CD4-positive, alpha-beta T cell treated with Interleukin-21 for 1 hour (primary cell): ENCODE measurements at regions not wholly inside any gene's neighbourhood (a gene's known extent, or its start where the extent isn't known, plus 50 kb on each side); places are given as distances from the start of the nearest gene placed in this dataset.

Experiments
- DNase-seq: peaks from one replicate; pipeline ENCODE4 v3.0.0-alpha.2; 2020

- no peak for DNase-seq
Measured at GRCh38 chr12:30144777-30145683, 361.3 kb upstream of the TMTC1 start.

GRCh38 chr12:30142301-30142700 is 358.6 kb upstream of the TMTC1 start:
- DNase-seq: no peak

- DNase-seq: no peak
Measured at GRCh38 chr12:30138483-30138882, 354.7 kb upstream of the TMTC1 start.

DNA sequence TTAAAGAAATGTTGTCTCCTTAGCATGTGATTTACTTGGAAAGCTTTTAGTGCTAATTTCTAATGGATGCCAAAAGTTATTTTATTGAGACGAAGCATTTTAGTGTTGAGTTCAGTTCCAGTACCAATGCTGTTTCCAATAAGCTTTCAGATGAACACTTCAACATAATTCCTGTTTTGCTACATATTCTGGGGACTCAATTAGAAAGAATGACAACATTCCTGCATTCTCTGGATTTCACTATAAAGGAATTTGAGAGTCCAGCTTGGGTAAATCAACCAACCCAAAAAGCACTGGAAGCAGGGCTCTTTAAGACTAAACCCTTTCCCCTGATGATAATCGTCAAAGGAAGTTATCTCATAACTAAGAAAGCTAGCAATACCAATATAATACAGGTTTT is 353.0 kb upstream of the TMTC1 start:
- no peak for DNase-seq

DNA sequence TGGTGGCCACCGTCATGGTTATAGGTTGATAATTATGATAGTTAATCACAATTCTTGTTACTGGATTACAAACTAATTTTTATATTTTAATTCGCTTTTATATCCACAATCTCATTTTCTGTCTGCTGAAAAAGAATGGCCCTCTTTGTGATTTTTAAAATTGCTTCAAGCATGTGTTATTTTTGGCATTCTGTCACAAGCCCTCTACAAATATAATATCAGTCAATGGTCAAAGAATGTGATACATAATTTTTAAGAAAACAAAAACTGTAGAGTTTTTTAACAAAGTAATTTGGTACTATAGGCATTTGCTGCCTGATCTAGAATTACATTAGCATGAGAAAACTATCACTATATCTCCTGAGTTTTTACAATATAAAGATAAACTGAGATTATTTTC is 352.0 kb upstream of the TMTC1 start:
- DNase-seq: no peak

DNA sequence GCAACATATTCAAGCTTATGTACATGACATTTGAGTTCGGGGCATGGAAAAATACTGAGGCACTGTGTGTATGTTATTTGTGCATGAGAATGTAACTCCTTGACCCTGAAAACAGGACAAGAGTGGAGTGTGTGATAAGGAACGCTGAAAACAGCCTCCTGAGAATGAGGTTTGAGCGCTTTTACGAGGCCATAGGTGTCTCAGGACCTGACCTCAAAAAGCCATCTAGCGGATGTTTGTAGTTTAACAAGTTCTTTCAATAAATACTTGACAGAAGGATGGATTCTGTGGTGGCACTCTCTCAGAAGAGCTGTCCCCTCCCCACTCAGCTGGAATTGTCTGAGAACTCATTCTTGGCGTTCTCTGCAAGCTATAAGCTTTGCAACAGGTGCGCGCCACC is 350.5 kb upstream of the TMTC1 start:
- DNase-seq: no peak

DNA sequence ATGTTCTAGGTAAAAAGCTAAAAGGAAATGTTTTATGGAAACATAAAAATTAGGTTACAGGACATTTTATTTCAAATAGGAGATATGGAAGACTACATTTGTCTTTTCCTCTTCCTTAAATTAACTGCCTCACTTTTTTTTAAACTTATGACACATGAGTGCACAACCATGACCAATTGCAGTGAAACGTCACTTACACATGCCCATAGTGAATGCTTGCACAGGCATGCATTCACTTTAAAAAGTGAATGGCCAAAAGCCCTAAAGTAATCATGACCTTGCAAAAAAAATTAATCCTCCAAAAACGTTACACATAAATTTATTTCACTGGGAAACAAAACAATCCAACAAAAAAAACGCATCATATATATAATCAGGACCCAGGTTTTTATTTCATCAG is 343.2 kb upstream of the TMTC1 start:
- no peak for DNase-seq

DNA sequence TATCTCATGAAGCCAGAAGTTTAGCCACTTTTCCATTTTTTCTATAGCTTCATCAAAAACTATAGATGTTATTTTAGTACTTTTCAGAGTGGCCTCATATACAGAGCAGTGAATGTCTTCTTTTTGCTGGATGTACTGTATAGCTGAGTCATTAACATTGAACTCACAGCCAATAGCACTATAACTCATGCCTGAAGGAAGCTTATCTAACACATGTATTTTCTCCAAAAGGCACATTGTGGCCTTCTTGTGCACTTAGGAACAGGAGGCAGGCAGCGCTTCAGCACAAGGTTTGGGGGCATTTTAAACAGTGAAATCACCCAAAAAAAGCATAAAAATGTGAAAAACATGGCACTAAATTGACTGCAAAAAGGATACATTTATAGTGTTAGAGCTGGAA is 336.8 kb upstream of the TMTC1 start:
- no peak for DNase-seq

- no peak for DNase-seq
Measured at GRCh38 chr12:30117483-30117882, 333.7 kb upstream of the TMTC1 start.

GRCh38 chr12:30111719-30112118 is 328.0 kb upstream of the TMTC1 start:
- no peak for DNase-seq

DNA sequence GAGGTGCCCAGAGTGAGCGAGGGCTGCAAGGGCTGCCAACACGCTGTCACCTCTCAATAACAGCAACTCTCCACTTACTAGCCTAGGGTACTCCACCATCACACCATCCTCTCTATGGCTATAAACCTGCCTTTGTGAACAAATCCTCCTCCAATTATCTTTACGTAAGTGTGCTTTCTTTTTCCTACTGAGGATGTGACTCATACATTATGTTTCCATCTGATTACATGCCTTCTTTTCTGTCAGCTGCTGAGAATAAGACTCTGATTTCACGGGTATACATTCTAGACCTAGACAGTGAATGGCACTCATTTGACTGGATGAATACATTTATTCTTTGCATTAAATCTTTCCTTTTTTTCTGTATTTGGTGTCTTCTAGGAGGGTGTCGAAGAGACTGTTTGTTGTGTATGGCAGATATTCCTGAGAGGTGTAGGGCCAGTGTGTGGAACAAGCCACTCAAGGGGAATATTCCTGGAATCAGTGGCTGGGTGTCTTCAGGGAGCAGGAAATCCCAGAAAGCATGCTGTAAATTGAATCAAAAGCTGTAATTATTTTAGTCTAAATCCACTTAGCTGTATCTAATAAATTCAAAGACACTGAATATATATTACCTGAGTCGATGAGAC is 327.3 kb upstream of the TMTC1 start:
- DNase-seq: no peak

GRCh38 chr12:30110498-30110897 is 326.8 kb upstream of the TMTC1 start:
- no peak for DNase-seq

- no peak for DNase-seq
Measured at GRCh38 chr12:30108666-30109065, 324.9 kb upstream of the TMTC1 start.

- no peak for DNase-seq
Measured at GRCh38 chr12:30106204-30106965, 322.6 kb upstream of the TMTC1 start.

- no peak for DNase-seq
Measured at GRCh38 chr12:30105505-30105904, 321.8 kb upstream of the TMTC1 start.

DNA sequence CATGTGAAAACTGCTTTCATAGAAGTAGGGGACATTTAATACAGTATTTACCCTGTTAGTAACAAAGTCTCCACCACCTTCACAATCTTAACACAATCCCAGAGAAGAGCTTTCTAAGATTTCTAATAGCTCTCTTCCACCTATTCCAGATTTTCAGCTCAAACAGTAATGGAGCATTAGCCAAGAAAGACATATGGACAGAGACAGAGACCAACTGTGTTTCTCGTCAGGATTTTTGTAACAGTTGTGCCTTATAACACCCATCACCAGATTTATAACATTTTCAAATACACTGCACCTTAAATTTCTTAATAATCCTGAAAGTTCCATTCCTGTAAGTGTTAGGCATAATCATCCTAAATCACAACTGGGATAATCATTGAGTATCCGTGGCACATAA is 321.2 kb upstream of the TMTC1 start:
- no peak for DNase-seq

DNA sequence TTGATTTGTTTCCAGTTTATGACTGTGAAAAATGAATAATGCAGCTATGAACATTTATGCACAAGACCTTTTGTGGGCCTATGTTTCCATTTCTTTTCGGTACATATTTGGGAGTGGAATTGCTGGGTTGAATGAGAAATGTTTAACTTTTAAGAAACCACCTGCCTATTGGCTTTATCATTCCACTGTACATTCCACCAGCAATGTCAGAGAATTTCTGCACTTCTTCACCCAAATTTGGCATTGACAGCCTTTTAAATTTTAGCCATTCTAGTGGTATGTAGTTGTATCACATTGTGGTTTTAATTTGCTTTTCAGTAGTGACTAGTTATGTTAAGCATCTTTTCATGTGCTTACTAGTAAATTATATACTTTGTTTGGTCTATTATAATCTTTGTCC is 317.0 kb upstream of the TMTC1 start:
- DNase-seq: no peak

- no peak for DNase-seq
Measured at GRCh38 chr12:30098677-30099076, 314.9 kb upstream of the TMTC1 start.

- no peak for DNase-seq
Measured at GRCh38 chr12:30095511-30095910, 311.8 kb upstream of the TMTC1 start.

GRCh38 chr12:30092983-30093617 is 309.4 kb upstream of the TMTC1 start:
- no peak for DNase-seq

GRCh38 chr12:30090258-30090657 is 306.5 kb upstream of the TMTC1 start:
- no peak for DNase-seq

DNA sequence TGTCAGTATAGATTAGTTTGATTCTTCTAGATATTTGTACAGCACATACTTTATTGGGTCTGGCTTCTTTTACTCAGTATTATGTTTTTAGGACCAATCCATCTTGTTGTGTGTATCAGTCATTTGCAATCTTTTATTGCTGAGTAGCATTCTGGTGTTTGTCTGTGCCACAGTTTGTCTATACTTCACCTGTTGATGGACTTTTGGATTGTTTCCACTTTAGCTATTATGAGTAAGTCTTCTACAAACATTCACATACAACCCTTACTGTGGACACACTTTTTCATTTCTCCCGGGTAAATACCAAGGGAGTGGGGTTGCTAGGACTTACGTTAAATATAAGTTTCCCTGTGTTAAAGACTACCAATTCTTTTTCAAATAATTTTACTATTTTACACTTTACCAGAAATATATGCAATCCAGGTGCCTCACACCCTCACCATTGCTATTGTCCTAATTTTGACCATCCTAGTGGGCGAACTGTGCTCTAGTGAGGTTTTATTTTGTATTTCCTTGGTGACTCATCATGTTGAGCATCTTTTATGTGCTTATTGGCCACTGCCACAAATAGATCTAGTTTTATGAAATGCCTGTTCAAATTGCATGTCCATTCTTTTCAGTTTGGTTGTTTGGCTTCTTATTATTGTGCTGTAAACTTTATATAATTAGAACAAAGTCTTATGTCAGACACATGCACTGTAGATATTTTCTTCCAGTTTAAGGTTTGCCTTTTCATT is 304.7 kb upstream of the TMTC1 start:
- DNase-seq: no peak

DNA sequence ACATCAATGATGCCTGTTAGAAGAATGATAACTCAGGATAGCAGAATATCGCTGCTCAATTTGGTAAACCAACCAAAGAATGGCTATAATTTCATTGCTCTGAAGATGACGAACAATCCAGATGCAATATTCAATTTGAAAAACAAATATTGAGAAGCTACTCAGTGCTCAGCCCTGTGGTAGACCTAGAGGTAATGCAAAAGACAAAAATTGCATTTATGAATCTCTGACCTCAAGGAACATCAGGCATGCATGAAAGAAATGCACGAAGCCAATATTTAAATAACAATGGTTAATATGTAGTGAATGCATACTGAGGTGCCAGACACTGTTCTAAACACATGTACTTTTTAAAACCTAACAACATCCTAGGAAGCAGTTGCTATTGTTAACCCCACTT is 298.6 kb upstream of the TMTC1 start:
- no peak for DNase-seq
